C4-2B (cell line): ENCODE measurements at regions not wholly inside any gene's neighbourhood (a gene's known extent, or its start where the extent isn't known, plus 50 kb on each side); places are given as distances from the start of the nearest gene placed in this dataset.

Experiments
- H3K27ac ChIP-seq: fragments of 450-650 bp; 2 replicates; pipeline ENCODE4 v1.5.1; 2017
- ZFX ChIP-seq: fragments of 450-650 bp; IDR thresholded peaks from 2 replicates; pipeline ENCODE4 v1.6.1; 2017
- TF ChIP-seq, protein P1 (sequence below): fragments of 450-650 bp; conservative IDR thresholded peaks from 2 replicates; pipeline ENCODE4 v1.5.1; 2017; ENCODE audit warnings: mild to moderate bottlenecking

DNA sequence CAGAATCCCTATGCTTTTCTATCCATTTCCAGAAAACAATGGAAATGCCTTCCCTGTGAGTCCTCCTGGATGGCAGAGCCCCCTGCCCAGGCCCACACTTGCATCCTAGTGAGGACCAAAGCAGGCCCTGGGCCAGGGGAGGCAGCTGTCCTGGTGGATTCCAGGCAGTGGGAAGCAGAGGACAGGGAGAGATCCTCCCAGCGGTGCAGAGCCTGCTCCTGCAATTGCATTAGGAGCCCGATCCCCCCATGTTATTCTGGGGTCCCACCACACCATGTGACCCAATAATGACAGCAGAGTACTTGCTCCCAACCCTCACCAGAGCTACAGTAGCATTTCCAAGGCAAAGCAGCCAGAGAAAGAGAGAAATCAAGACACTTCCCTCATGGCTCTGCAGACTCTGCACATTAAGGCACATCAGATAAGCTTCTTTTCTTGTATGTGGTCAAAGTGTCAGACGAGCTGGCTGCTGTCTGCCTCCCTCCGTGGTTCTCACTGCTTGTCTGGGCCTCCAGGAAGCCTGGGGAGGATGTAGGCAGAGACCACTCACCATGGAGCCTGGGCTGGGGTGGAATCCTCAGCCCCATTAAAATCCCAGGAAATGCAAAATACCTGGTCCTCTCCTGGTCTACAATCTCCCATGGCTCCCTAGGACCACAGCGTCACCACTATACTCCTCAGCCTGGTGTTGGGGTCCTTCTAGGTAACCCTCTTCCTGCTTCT, 54.9 kb upstream of the RUNX3 start:
- TF ChIP-seq ZFX = no peak
- TF ChIP-seq, protein P1, sequence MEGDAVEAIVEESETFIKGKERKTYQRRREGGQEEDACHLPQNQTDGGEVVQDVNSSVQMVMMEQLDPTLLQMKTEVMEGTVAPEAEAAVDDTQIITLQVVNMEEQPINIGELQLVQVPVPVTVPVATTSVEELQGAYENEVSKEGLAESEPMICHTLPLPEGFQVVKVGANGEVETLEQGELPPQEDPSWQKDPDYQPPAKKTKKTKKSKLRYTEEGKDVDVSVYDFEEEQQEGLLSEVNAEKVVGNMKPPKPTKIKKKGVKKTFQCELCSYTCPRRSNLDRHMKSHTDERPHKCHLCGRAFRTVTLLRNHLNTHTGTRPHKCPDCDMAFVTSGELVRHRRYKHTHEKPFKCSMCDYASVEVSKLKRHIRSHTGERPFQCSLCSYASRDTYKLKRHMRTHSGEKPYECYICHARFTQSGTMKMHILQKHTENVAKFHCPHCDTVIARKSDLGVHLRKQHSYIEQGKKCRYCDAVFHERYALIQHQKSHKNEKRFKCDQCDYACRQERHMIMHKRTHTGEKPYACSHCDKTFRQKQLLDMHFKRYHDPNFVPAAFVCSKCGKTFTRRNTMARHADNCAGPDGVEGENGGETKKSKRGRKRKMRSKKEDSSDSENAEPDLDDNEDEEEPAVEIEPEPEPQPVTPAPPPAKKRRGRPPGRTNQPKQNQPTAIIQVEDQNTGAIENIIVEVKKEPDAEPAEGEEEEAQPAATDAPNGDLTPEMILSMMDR = no peak
- no peak overlapping the region for H3K27ac ChIP-seq

DNA sequence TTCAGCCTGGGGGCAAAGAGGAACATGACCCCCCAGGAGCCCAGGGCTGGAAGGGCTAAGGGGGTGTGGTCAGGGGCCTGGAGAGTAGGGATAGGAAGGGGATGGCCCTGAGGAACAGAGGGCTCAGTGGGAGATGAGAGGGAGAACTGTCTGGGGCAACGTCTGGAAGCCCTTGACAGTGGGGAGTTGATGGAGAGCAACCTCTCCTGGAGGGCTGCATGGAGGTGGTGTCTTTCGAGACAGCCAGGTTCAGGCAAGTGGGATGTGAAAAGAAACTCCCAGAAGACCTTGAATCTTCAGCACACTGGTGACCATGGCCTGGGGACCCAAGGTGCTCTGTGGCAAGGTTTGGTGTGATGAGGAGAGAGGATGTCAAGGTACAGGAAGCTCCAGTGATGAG, 54.2 kb upstream of the RUNX3 start:
- TF ChIP-seq, protein P1 = no peak
- no peak for TF ChIP-seq ZFX
- no peak overlapping the region for H3K27ac ChIP-seq

GRCh38 chr1:24983006-24983680, 53.1 kb upstream of the RUNX3 start:
- no peak overlapping the region for H3K27ac ChIP-seq
- no peak for TF ChIP-seq ZFX
- TF ChIP-seq, protein P1 = no peak

DNA sequence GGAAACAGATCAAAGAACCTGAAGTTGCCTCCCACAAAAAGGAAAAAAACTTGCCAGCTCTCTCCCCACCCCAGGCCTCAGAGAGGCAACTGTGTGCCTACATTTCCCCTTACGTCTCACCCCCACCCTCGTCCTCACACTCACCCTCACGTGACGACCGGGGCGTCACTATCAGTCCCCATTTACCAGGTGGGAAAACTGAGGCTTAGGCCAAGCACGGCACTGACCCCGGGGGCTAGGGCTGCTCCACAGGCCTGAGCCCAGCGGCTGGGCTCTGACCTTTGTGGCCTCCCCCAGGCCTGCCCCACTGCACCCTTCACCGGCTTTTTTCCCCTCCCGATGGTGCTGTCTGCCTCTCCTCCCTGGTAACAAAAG, 51.5 kb upstream of the RUNX3 start:
- TF ChIP-seq, protein P1 = no peak
- no peak for TF ChIP-seq ZFX
- H3K27ac ChIP-seq = no peak overlapping the region

- no peak for TF ChIP-seq ZFX
- TF ChIP-seq, protein P1 = no peak
- H3K27ac ChIP-seq = no peak overlapping the region
Measured at GRCh38 chr1:24980836-24981630, 51.0 kb upstream of the RUNX3 start.
